ENCODE measurements at regions not wholly inside any gene's neighbourhood (a gene's known extent, or its start where the extent isn't known, plus 50 kb on each side); places are given as distances from the start of the nearest gene placed in this dataset.

GRCh38 chr17:71189493-71189831, 931.4 kb upstream of the SOX9 start:
- TF ChIP-seq EZH2 (IDR thresholded peaks at IDR 0.05; ENCODE audit: low read depth, unreplicated experiment) (no peak), CTCF (conservative IDR thresholded peaks at IDR 0.05; ENCODE audit: low read depth in 2 of 2) (no peak), EZH2phosphoT487 (IDR thresholded peaks at IDR 0.05; ENCODE audit: unreplicated experiment) (no peak), CREB1 (CRISPR knock-in tag; IDR thresholded peaks at IDR 0.05; ENCODE audit: low read depth) (no peak), STAT1 (IDR thresholded peaks at IDR 0.05; ENCODE audit: unreplicated experiment) (no peak), JUNB (IDR thresholded peaks at IDR 0.05; ENCODE audit: unreplicated experiment) (no peak), NANOG (IDR thresholded peaks at IDR 0.05; ENCODE audit: borderline replicate concordance) (no peak), REST (IDR thresholded peaks at IDR 0.05; ENCODE audit: unreplicated experiment) (no peak), POLR2AphosphoS5 (IDR thresholded peaks at IDR 0.05; ENCODE audit: low read depth) (no peak)

Measured in GM23338 (cell line).